ENCODE measurements at regions not wholly inside any gene's neighbourhood (a gene's known extent, or its start where the extent isn't known, plus 50 kb on each side); places are given as distances from the start of the nearest gene placed in this dataset.

GRCh38 chr3:168615493-168616020 lies 519.8 kb upstream of the GOLIM4 start:
- TF ChIP-seq, protein P1, sequence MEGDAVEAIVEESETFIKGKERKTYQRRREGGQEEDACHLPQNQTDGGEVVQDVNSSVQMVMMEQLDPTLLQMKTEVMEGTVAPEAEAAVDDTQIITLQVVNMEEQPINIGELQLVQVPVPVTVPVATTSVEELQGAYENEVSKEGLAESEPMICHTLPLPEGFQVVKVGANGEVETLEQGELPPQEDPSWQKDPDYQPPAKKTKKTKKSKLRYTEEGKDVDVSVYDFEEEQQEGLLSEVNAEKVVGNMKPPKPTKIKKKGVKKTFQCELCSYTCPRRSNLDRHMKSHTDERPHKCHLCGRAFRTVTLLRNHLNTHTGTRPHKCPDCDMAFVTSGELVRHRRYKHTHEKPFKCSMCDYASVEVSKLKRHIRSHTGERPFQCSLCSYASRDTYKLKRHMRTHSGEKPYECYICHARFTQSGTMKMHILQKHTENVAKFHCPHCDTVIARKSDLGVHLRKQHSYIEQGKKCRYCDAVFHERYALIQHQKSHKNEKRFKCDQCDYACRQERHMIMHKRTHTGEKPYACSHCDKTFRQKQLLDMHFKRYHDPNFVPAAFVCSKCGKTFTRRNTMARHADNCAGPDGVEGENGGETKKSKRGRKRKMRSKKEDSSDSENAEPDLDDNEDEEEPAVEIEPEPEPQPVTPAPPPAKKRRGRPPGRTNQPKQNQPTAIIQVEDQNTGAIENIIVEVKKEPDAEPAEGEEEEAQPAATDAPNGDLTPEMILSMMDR (conservative IDR thresholded peaks at IDR 0.05), result no peak
- TF ChIP-seq ZFX (IDR thresholded peaks at IDR 0.05), result no peak
